ENCODE measurements at regions not wholly inside any gene's neighbourhood (a gene's known extent, or its start where the extent isn't known, plus 50 kb on each side); places are given as distances from the start of the nearest gene placed in this dataset.

- TF ChIP-seq ZFX (CRISPR knock-in tag; IDR thresholded peaks at IDR 0.05) (no peak), ESRRB (CRISPR knock-in tag; IDR thresholded peaks at IDR 0.05; ENCODE audit: borderline replicate concordance) (no peak), L3MBTL2 (IDR thresholded peaks at IDR 0.05) (0 out of 2 replicates have a peak, but pooled peaks have one; percentile 25), ZBTB33 (CRISPR knock-in tag; IDR thresholded peaks at IDR 0.05) (no peak), FOSL1 (tag; conservative IDR thresholded peaks at IDR 0.05) (peak; percentile 67), NR2C2 (CRISPR knock-in tag; IDR thresholded peaks at IDR 0.05) (no peak), NR2C2 (tag; IDR thresholded peaks at IDR 0.05) (no peak), ZNF551 (CRISPR knock-in tag; IDR thresholded peaks at IDR 0.05) (no peak), ELF2 (CRISPR knock-in tag; IDR thresholded peaks at IDR 0.05) (no peak), MAFG (tag; conservative IDR thresholded peaks at IDR 0.05) (peak; percentile 95), POLR2G (IDR thresholded peaks at IDR 0.05; ENCODE audit: low read depth, low read length) (no peak), RHOXF2B (CRISPR knock-in tag; conservative IDR thresholded peaks at IDR 0.05) (0 out of 2 replicates have a peak, but pooled peaks have one; percentile 27), EHMT2 (IDR thresholded peaks at IDR 0.05) (peak; percentile 65; the same call in 1 of the 2 replicates), CCNT2 (IDR thresholded peaks at IDR 0.05; ENCODE audit: borderline replicate concordance, extremely low read depth, insufficient read length, low read depth, low read length) (peak; percentile 10), DPF2 (IDR thresholded peaks at IDR 0.05) (peak; percentile 36; the same call in 1 of the 2 replicates), XRCC4 (IDR thresholded peaks at IDR 0.05; ENCODE audit: extremely low read depth, insufficient read depth, insufficient read length) (no peak), TEAD1 (CRISPR knock-in tag; IDR thresholded peaks at IDR 0.05) (no peak), HSF4 (CRISPR knock-in tag; IDR thresholded peaks at IDR 0.05; ENCODE audit: borderline replicate concordance) (no peak), GABPA (tag; conservative IDR thresholded peaks at IDR 0.05; ENCODE audit: low read depth) (no peak), KLF1 (tag; IDR thresholded peaks at IDR 0.05) (no peak), HNRNPUL1 (IDR thresholded peaks at IDR 0.05; ENCODE audit: low read length) (no peak), JUNB (CRISPR knock-in tag; conservative IDR thresholded peaks at IDR 0.05) (no peak), ETV5 (CRISPR knock-in tag; IDR thresholded peaks at IDR 0.05; ENCODE audit: low read depth) (no peak), SMARCE1 (IDR thresholded peaks at IDR 0.05) (peak; percentile 34; the same call in 1 of the 2 replicates)
- TF ChIP-seq, protein P1, sequence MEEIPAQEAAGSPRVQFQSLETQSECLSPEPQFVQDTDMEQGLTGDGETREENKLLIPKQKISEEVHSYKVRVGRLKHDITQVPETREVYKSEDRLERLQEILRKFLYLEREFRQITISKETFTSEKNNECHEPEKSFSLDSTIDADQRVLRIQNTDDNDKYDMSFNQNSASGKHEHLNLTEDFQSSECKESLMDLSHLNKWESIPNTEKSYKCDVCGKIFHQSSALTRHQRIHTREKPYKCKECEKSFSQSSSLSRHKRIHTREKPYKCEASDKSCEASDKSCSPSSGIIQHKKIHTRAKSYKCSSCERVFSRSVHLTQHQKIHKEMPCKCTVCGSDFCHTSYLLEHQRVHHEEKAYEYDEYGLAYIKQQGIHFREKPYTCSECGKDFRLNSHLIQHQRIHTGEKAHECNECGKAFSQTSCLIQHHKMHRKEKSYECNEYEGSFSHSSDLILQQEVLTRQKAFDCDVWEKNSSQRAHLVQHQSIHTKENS (CRISPR knock-in tag; IDR thresholded peaks at IDR 0.05), result no peak
- TF ChIP-seq, protein P2, sequence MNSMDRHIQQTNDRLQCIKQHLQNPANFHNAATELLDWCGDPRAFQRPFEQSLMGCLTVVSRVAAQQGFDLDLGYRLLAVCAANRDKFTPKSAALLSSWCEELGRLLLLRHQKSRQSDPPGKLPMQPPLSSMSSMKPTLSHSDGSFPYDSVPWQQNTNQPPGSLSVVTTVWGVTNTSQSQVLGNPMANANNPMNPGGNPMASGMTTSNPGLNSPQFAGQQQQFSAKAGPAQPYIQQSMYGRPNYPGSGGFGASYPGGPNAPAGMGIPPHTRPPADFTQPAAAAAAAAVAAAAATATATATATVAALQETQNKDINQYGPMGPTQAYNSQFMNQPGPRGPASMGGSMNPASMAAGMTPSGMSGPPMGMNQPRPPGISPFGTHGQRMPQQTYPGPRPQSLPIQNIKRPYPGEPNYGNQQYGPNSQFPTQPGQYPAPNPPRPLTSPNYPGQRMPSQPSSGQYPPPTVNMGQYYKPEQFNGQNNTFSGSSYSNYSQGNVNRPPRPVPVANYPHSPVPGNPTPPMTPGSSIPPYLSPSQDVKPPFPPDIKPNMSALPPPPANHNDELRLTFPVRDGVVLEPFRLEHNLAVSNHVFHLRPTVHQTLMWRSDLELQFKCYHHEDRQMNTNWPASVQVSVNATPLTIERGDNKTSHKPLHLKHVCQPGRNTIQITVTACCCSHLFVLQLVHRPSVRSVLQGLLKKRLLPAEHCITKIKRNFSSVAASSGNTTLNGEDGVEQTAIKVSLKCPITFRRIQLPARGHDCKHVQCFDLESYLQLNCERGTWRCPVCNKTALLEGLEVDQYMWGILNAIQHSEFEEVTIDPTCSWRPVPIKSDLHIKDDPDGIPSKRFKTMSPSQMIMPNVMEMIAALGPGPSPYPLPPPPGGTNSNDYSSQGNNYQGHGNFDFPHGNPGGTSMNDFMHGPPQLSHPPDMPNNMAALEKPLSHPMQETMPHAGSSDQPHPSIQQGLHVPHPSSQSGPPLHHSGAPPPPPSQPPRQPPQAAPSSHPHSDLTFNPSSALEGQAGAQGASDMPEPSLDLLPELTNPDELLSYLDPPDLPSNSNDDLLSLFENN (IDR thresholded peaks at IDR 0.05; ENCODE audit: low read depth in 2 of 2, low read length in 2 of 2), result no peak
Observed at GRCh38 chr11:86738568-86738967, 61.8 kb upstream of the PRSS23 start (continued).

Measured in K562 (cell line).